T-helper 1 cell treated with Interleukin-12 subunit alpha and Interleukin-12 subunit beta and Interleukin-4 antibody, amounts not matched to agents 30 ng/mL and 1 ng/mL, for 36 hours (primary cell): ENCODE measurements at regions not wholly inside any gene's neighbourhood (a gene's known extent, or its start where the extent isn't known, plus 50 kb on each side); places are given as distances from the start of the nearest gene placed in this dataset.

ENCODE experiments used
- intact Hi-C: fragments of 100-400 bp; cut with micrococcal nuclease; formaldehyde crosslinking; loops from one replicate; pipeline ENCODE4 v1.15.1; 2024

- intact Hi-C loops: loop anchor here (10.0 kb wide), 1 partner anchor 442 kb away; no protein-coding TSS in a partner anchor
Observed at GRCh38 chr4:136316961-136317360, 1215.3 kb downstream of the PCDH18 start.

GRCh38 chr4:136314686-136315085 is 1217.6 kb downstream of the PCDH18 start:
- intact Hi-C loops: loop anchor here (10.0 kb wide), 1 partner anchor 440 kb away; no protein-coding TSS in a partner anchor

- intact Hi-C loops: loop anchor here (10.0 kb wide), 1 partner anchor 437 kb away; no protein-coding TSS in a partner anchor
Observed at GRCh38 chr4:136311774-136312173, 1220.5 kb downstream of the PCDH18 start.

- intact Hi-C loops: no loop called here
Observed at GRCh38 chr4:136307765-136308164, 1224.5 kb downstream of the PCDH18 start.

- intact Hi-C loops: no loop called here
Observed at GRCh38 chr4:136306361-136306760, 1225.9 kb downstream of the PCDH18 start.

- intact Hi-C loops: no loop called here
Observed at GRCh38 chr4:136302566-136302965, 1229.7 kb downstream of the PCDH18 start.

- intact Hi-C loops: no loop called here
Observed at GRCh38 chr4:136301749-136302495, 1230.4 kb downstream of the PCDH18 start.

GRCh38 chr4:136283977-136284376 is 1248.3 kb downstream of the PCDH18 start:
- intact Hi-C loops: no loop called here

- intact Hi-C loops: no loop called here
Observed at GRCh38 chr4:136281889-136282288, 1250.4 kb downstream of the PCDH18 start.

- intact Hi-C loops: no loop called here
Observed at GRCh38 chr4:136281307-136281706, 1251.0 kb downstream of the PCDH18 start.

- intact Hi-C loops: no loop called here
Observed at GRCh38 chr4:136277741-136278140, 1254.6 kb downstream of the PCDH18 start.

- intact Hi-C loops: no loop called here
Observed at GRCh38 chr4:136246876-136247275, 1285.4 kb downstream of the PCDH18 start.

- intact Hi-C loops: no loop called here
Observed at GRCh38 chr4:136241221-136241986, 1290.9 kb downstream of the PCDH18 start.

- intact Hi-C loops: no loop called here
Observed at GRCh38 chr4:136227315-136227714, 1305.0 kb downstream of the PCDH18 start.

GRCh38 chr4:136219592-136220125 is 1312.6 kb downstream of the PCDH18 start:
- intact Hi-C loops: no loop called here

GRCh38 chr4:136203199-136203598 is 1329.1 kb downstream of the PCDH18 start:
- intact Hi-C loops: no loop called here

- intact Hi-C loops: no loop called here
Observed at GRCh38 chr4:136198358-136198757, 1333.9 kb downstream of the PCDH18 start.

- intact Hi-C loops: no loop called here
Observed at GRCh38 chr4:136194962-136195361, 1337.3 kb downstream of the PCDH18 start.

GRCh38 chr4:136186650-136187049 is 1345.6 kb downstream of the PCDH18 start:
- intact Hi-C loops: no loop called here

GRCh38 chr4:136183513-136183912 is 1348.8 kb downstream of the PCDH18 start:
- intact Hi-C loops: no loop called here

GRCh38 chr4:136156947-136157346 is 1375.3 kb downstream of the PCDH18 start:
- intact Hi-C loops: no loop called here

- intact Hi-C loops: no loop called here
Observed at GRCh38 chr4:136150046-136150445, 1382.2 kb downstream of the PCDH18 start.
